HepG2 (cell line): ENCODE measurements at regions not wholly inside any gene's neighbourhood (a gene's known extent, or its start where the extent isn't known, plus 50 kb on each side); places are given as distances from the start of the nearest gene placed in this dataset.

Experiments
- ARNT2 ChIP-seq: sonication (generic); formaldehyde crosslinking; IDR thresholded peaks from 2 replicates; pipeline ENCODE4 v1.8.0; 2022; ENCODE audit warnings: mild to moderate bottlenecking, low read depth, missing genetic modification reagents, moderate library complexity
- BRD4 ChIP-seq: sonication (generic); formaldehyde crosslinking; IDR thresholded peaks from 2 replicates; pipeline ENCODE4 v1.4.0; 2020; ENCODE audit warnings: missing genetic modification reagents
- FOXP1 ChIP-seq, 2 experiments: fragments of 450-650 bp in 1 of 2; IDR thresholded peaks; 2 replicates each; pipeline ENCODE4 v1.6.1; 2017 to 2018; ENCODE audit warnings: antibody characterized with exemption in 1 of 2
- HNF4G ChIP-seq, 2 experiments: sonication (generic) in 1 of 2; formaldehyde crosslinking in 1 of 2; IDR thresholded peaks; 2 replicates each; pipeline versions ENCODE4 v1.4.0 to v1.6.1; 2011 to 2020; ENCODE audit warnings: borderline replicate concordance in 2 of 2, low read depth in 2 of 2, mild to moderate bottlenecking in 2 of 2, low read length in 1 of 2, missing genetic modification reagents in 1 of 2, moderate library complexity in 1 of 2
- XRCC5 ChIP-seq: fragments of 200-400 bp; formaldehyde crosslinking; optimal IDR thresholded peaks from 2 replicates; pipeline ENCODE3; 2017; ENCODE audit warnings: mild to moderate bottlenecking, low read length
- ZMYM4 ChIP-seq: sonication (generic); formaldehyde crosslinking; IDR thresholded peaks from 2 replicates; pipeline ENCODE4 v1.8.1; 2023; ENCODE audit warnings: mild to moderate bottlenecking, missing genetic modification reagents
- ZNF292 ChIP-seq: sonication (generic); formaldehyde crosslinking; IDR thresholded peaks from 2 replicates; pipeline ENCODE4 v1.8.1; 2022; ENCODE audit warnings: mild to moderate bottlenecking, low read depth, missing genetic modification reagents, borderline replicate concordance
- ZNF720 ChIP-seq: sonication (generic); formaldehyde crosslinking; IDR thresholded peaks from 2 replicates; pipeline ENCODE4 v1.4.0; 2020; ENCODE audit warnings: missing genetic modification reagents
- ZNF768 ChIP-seq: sonication (generic); formaldehyde crosslinking; IDR thresholded peaks from 2 replicates; pipeline ENCODE4 v1.4.0; 2020; ENCODE audit warnings: missing genetic modification reagents
- TF ChIP-seq, protein P1 (sequence below): sonication (generic); formaldehyde crosslinking; IDR thresholded peaks from 2 replicates; pipeline ENCODE4 v1.9.0; 2021; ENCODE audit warnings: missing genetic modification reagents, borderline replicate concordance
- TF ChIP-seq, protein P2 (sequence below): IDR thresholded peaks from 2 replicates; pipeline ENCODE4 v1.6.1; 2016; ENCODE audit warnings: mild to moderate bottlenecking
- TF ChIP-seq, protein P3 (sequence below): sonication (generic); formaldehyde crosslinking; IDR thresholded peaks from 2 replicates; pipeline ENCODE4 v1.5.1; 2020; ENCODE audit warnings: missing genetic modification reagents, mild to moderate bottlenecking, borderline replicate concordance
- TF ChIP-seq, protein P4 (sequence below): sonication (generic); formaldehyde crosslinking; IDR thresholded peaks from 2 replicates; pipeline ENCODE4 v1.4.0; 2020; ENCODE audit warnings: missing genetic modification reagents
- TF ChIP-seq, protein P5 (sequence below): sonication (generic); formaldehyde crosslinking; IDR thresholded peaks from 2 replicates; pipeline ENCODE4 v1.4.0; 2020; ENCODE audit warnings: mild to moderate bottlenecking, missing genetic modification reagents
- TF ChIP-seq, protein P6 (sequence below): sonication (generic); formaldehyde crosslinking; IDR thresholded peaks from 2 replicates; pipeline ENCODE4 v1.8.0; 2023; ENCODE audit warnings: mild to moderate bottlenecking, missing genetic modification reagents

DNA sequence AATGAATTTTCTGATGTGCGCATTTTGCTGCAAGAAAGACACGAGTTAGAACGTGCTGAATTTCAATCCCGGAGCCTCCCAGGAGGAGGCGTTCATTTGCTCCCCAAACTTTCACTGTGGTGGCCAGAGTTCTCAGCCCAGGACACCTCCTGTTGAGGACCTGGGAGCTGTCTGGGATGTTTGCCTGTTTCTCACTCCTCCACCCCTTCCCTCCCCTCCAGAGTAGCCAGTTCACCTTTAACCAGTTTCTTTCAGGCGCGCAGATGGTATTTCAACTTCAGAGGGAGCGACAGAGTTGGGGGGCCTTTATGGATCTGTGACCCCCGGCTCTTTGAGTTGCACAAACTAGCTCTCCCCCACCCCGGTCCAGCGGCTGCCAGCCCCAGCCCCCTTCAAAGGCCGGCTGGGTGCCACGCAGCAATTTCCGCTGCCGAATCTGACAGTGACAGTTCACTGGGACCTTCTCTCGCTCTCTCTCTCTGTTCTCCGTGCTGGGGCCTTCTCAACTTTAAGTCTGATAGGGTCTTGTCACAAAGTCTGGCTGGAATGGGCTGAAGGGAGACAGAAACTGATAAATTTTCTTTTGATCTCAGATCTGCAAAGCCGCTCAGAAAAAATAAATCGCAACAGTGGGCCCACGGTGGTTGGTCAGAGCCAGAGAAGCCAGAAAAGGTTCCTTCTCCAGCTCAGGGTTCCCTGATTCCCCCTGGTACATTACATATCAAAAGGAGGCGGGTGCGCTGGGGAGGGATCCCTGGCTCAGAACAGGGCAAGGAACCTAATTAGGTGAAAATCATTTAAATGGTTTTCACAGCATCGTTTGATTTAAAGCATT, 100.0 kb upstream of the STX18 start (continued):
- TF ChIP-seq HNF4G (IDR thresholded peaks at IDR 0.05; ENCODE audit: borderline replicate concordance, low read depth, low read length) (peak; percentile 12; the same call in 1 of the 2 replicates), HNF4G (CRISPR knock-in tag; IDR thresholded peaks at IDR 0.05; ENCODE audit: borderline replicate concordance, low read depth) (no peak), ZNF292 (peak; percentile 49; the same call in 1 of the 2 replicates), ARNT2 (CRISPR knock-in tag) (no peak), FOXP1 (IDR thresholded peaks at IDR 0.05) (no peak), FOXP1 (CRISPR knock-in tag; IDR thresholded peaks at IDR 0.05) (no peak), ZNF768 (CRISPR knock-in tag) (no peak), BRD4 (CRISPR knock-in tag) (0 out of 2 replicates have a peak, but pooled peaks have one; percentile 68), XRCC5 (peak; percentile 45), ZMYM4 (CRISPR knock-in tag) (0 out of 2 replicates have a peak, but pooled peaks have one; percentile 47), ZNF720 (CRISPR knock-in tag) (no peak)
- TF ChIP-seq, protein P1, sequence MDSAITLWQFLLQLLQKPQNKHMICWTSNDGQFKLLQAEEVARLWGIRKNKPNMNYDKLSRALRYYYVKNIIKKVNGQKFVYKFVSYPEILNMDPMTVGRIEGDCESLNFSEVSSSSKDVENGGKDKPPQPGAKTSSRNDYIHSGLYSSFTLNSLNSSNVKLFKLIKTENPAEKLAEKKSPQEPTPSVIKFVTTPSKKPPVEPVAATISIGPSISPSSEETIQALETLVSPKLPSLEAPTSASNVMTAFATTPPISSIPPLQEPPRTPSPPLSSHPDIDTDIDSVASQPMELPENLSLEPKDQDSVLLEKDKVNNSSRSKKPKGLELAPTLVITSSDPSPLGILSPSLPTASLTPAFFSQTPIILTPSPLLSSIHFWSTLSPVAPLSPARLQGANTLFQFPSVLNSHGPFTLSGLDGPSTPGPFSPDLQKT (CRISPR knock-in tag) = no peak
- TF ChIP-seq, protein P2, sequence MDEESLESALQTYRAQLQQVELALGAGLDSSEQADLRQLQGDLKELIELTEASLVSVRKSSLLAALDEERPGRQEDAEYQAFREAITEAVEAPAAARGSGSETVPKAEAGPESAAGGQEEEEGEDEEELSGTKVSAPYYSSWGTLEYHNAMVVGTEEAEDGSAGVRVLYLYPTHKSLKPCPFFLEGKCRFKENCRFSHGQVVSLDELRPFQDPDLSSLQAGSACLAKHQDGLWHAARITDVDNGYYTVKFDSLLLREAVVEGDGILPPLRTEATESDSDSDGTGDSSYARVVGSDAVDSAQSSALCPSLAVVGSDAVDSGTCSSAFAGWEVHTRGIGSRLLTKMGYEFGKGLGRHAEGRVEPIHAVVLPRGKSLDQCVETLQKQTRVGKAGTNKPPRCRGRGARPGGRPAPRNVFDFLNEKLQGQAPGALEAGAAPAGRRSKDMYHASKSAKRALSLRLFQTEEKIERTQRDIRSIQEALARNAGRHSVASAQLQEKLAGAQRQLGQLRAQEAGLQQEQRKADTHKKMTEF = 0 out of 2 replicates have a peak, but pooled peaks have one; percentile 22
- TF ChIP-seq, protein P3, sequence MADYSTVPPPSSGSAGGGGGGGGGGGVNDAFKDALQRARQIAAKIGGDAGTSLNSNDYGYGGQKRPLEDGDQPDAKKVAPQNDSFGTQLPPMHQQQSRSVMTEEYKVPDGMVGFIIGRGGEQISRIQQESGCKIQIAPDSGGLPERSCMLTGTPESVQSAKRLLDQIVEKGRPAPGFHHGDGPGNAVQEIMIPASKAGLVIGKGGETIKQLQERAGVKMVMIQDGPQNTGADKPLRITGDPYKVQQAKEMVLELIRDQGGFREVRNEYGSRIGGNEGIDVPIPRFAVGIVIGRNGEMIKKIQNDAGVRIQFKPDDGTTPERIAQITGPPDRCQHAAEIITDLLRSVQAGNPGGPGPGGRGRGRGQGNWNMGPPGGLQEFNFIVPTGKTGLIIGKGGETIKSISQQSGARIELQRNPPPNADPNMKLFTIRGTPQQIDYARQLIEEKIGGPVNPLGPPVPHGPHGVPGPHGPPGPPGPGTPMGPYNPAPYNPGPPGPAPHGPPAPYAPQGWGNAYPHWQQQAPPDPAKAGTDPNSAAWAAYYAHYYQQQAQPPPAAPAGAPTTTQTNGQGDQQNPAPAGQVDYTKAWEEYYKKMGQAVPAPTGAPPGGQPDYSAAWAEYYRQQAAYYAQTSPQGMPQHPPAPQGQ (CRISPR knock-in tag) = no peak
- TF ChIP-seq, protein P4, sequence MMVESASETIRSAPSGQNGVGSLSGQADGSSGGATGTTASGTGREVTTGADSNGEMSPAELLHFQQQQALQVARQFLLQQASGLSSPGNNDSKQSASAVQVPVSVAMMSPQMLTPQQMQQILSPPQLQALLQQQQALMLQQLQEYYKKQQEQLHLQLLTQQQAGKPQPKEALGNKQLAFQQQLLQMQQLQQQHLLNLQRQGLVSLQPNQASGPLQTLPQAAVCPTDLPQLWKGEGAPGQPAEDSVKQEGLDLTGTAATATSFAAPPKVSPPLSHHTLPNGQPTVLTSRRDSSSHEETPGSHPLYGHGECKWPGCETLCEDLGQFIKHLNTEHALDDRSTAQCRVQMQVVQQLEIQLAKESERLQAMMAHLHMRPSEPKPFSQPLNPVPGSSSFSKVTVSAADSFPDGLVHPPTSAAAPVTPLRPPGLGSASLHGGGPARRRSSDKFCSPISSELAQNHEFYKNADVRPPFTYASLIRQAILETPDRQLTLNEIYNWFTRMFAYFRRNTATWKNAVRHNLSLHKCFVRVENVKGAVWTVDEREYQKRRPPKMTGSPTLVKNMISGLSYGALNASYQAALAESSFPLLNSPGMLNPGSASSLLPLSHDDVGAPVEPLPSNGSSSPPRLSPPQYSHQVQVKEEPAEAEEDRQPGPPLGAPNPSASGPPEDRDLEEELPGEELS (CRISPR knock-in tag) = no peak
- TF ChIP-seq, protein P5, sequence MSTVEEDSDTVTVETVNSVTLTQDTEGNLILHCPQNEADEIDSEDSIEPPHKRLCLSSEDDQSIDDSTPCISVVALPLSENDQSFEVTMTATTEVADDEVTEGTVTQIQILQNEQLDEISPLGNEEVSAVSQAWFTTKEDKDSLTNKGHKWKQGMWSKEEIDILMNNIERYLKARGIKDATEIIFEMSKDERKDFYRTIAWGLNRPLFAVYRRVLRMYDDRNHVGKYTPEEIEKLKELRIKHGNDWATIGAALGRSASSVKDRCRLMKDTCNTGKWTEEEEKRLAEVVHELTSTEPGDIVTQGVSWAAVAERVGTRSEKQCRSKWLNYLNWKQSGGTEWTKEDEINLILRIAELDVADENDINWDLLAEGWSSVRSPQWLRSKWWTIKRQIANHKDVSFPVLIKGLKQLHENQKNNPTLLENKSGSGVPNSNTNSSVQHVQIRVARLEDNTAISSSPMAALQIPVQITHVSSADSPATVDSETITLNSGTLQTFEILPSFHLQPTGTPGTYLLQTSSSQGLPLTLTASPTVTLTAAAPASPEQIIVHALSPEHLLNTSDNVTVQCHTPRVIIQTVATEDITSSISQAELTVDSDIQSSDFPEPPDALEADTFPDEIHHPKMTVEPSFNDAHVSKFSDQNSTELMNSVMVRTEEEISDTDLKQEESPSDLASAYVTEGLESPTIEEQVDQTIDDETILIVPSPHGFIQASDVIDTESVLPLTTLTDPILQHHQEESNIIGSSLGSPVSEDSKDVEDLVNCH (CRISPR knock-in tag) = no peak
- TF ChIP-seq, protein P6, sequence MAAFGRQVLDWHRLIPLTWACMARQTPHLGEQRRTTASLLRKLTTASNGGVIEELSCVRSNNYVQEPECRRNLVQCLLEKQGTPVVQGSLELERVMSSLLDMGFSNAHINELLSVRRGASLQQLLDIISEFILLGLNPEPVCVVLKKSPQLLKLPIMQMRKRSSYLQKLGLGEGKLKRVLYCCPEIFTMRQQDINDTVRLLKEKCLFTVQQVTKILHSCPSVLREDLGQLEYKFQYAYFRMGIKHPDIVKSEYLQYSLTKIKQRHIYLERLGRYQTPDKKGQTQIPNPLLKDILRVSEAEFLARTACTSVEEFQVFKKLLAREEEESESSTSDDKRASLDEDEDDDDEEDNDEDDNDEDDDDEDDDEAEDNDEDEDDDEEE (CRISPR knock-in tag) = 0 out of 2 replicates have a peak, but pooled peaks have one; percentile 31
